Gastrocnemius medialis (tissue), 4 donors: ENCODE measurements at regions not wholly inside any gene's neighbourhood (a gene's known extent, or its start where the extent isn't known, plus 50 kb on each side); places are given as distances from the start of the nearest gene placed in this dataset.
"Not testable (repeated sequence)": the region's sequence is repeated elsewhere in the genome, so short reads cannot be mapped to it uniquely, and the experiment has no call there.

Experiments used
- ATAC-seq, 2 donors: fragments of 150-250 bp; one replicate each; pipeline ENCODE4 v1.9.1; 2016
- DNase-seq, 2 donors: peaks; one replicate each; pipeline ENCODE4 v3.0.0-alpha.2; 2019
- H3K27ac ChIP-seq, 4 donors: fragments of 200-600 bp; sonication (generic); 1 replicate in 1 of 4; 2 replicates in 3 of 4; pipeline ENCODE4 v1.5.1; 2016 to 2018; ENCODE audit warnings: mild to moderate bottlenecking in 2 of 4, moderate library complexity in 1 of 4
- H3K27me3 ChIP-seq, 3 donors: fragments of 200-600 bp; sonication (generic) in 2 of 3; 1 replicate in 1 of 3; 2 replicates in 2 of 3; pipeline versions ENCODE4 v1.5.1 to v1.6.0; 2016 to 2019; ENCODE audit warnings: mild to moderate bottlenecking in 1 of 3, moderate library complexity in 1 of 3
- H3K36me3 ChIP-seq, 2 donors: fragments of 200-600 bp; sonication (generic) in 1 of 2; one replicate each; pipeline ENCODE4 v1.5.1; 2017 to 2018
- H3K4me1 ChIP-seq, 2 donors: fragments of 200-600 bp; sonication (generic) in 1 of 2; one replicate each; pipeline ENCODE4 v1.5.1; 2016 to 2017; ENCODE audit warnings: mild to moderate bottlenecking in 2 of 2
- H3K4me3 ChIP-seq, 4 donors: fragments of 200-600 bp; sonication (generic) in 3 of 4; 1 replicate in 1 of 4; 2 replicates in 3 of 4; pipeline ENCODE4 v1.5.1; 2016 to 2019; ENCODE audit warnings: mild to moderate bottlenecking in 2 of 4
- H3K9me3 ChIP-seq, 3 donors: fragments of 200-600 bp; sonication (generic) in 2 of 3; 1 replicate in 1 of 3; 2 replicates in 2 of 3; pipeline ENCODE4 v1.5.1; 2016 to 2019
- POLR2A ChIP-seq, 2 donors: fragments of 450-650 bp; IDR thresholded peaks; one replicate each; pipeline ENCODE4 v1.6.1; 2017; ENCODE audit warnings: antibody characterized with exemption in 2 of 2, mild to moderate bottlenecking in 2 of 2, moderate library complexity in 2 of 2
- in situ Hi-C, 4 donors: fragments of 200-750 bp; cut with MboI; loops; one replicate each; pipeline versions ENCODE4 v1.15.0 to v1.8.0; 2017; ENCODE audit warnings: low sequenced_read_pairs in 4 of 4
- intact Hi-C: fragments of 100-400 bp; cut with DNase I; formaldehyde crosslinking; loops from one replicate; pipeline ENCODE4 v1.15.1; 2023; ENCODE audit warnings: low total_unique reads
- TF ChIP-seq, protein P1 (sequence below), 5 experiments: fragments of 450-650 bp in 3 of 5; fragments of 200-600 bp in 2 of 5; sonication (generic) in 2 of 5; IDR thresholded peaks in 4 of 5; conservative IDR thresholded peaks in 1 of 5; 1 replicate in 4 of 5; 2 replicates in 1 of 5; pipeline ENCODE4 v1.5.1; 2016 to 2019; ENCODE audit warnings: antibody characterized with exemption in 5 of 5, mild to moderate bottlenecking in 3 of 5, moderate library complexity in 3 of 5

- Histone ChIP-seq H3K9me3 (no peaks in the 10 kb centered on the region), H3K4me1 (no peaks in the 10 kb centered on the region), H3K27ac (no peak overlapping the region), H3K4me3 (no peak overlapping the region), H3K27me3 (no peaks in the 10 kb centered on the region), H3K36me3 (no peaks in the 10 kb centered on the region)
- DNase-seq, result no peak
- in situ Hi-C loops, result no loop called here
- ATAC-seq, result no peak
- intact Hi-C loops, result no loop called here
- no peak for TF ChIP-seq POLR2A (IDR thresholded peaks at IDR 0.05)
- TF ChIP-seq, protein P1, sequence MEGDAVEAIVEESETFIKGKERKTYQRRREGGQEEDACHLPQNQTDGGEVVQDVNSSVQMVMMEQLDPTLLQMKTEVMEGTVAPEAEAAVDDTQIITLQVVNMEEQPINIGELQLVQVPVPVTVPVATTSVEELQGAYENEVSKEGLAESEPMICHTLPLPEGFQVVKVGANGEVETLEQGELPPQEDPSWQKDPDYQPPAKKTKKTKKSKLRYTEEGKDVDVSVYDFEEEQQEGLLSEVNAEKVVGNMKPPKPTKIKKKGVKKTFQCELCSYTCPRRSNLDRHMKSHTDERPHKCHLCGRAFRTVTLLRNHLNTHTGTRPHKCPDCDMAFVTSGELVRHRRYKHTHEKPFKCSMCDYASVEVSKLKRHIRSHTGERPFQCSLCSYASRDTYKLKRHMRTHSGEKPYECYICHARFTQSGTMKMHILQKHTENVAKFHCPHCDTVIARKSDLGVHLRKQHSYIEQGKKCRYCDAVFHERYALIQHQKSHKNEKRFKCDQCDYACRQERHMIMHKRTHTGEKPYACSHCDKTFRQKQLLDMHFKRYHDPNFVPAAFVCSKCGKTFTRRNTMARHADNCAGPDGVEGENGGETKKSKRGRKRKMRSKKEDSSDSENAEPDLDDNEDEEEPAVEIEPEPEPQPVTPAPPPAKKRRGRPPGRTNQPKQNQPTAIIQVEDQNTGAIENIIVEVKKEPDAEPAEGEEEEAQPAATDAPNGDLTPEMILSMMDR (IDR thresholded peaks at IDR 0.05 in 4 of 5, conservative IDR thresholded peaks at IDR 0.05 in 1 of 5), result no peak
Observed at GRCh38 chr5:118478852-118479251, 509.5 kb downstream of the DTWD2 start.

GRCh38 chr5:118468085-118468484 is 520.3 kb downstream of the DTWD2 start:
- Histone ChIP-seq H3K9me3 (no peaks in the 10 kb centered on the region), H3K36me3 (no peaks in the 10 kb centered on the region), H3K27me3 (no peaks in the 10 kb centered on the region), H3K4me1 (no peaks in the 10 kb centered on the region), H3K4me3 (no peak overlapping the region), H3K27ac (no peak overlapping the region)
- TF ChIP-seq POLR2A (IDR thresholded peaks at IDR 0.05), result no peak
- TF ChIP-seq, protein P1 (IDR thresholded peaks at IDR 0.05 in 4 of 5, conservative IDR thresholded peaks at IDR 0.05 in 1 of 5), result no peak
- in situ Hi-C loops, result no loop called here
- ATAC-seq (no peak), DNase-seq (no peak)
- intact Hi-C loops, result no loop called here

- in situ Hi-C loops (no loop called here), intact Hi-C loops (no loop called here)
- H3K27me3 ChIP-seq, result no peaks in the 10 kb centered on the region
- H3K36me3 ChIP-seq, result no peaks in the 10 kb centered on the region
- ATAC-seq (no peak), DNase-seq (no peak)
- H3K4me1 ChIP-seq, result no peaks in the 10 kb centered on the region
- TF ChIP-seq, protein P1 (IDR thresholded peaks at IDR 0.05 in 4 of 5, conservative IDR thresholded peaks at IDR 0.05 in 1 of 5), result no peak
- TF ChIP-seq POLR2A (IDR thresholded peaks at IDR 0.05), result no peak
- no peak overlapping the region for H3K27ac ChIP-seq
- H3K9me3 ChIP-seq, result no peaks in the 10 kb centered on the region
- H3K4me3 ChIP-seq, result no peak overlapping the region
Observed at GRCh38 chr5:118467103-118467502, 521.2 kb downstream of the DTWD2 start.

- no peaks in the 10 kb centered on the region for H3K4me1 ChIP-seq
- ATAC-seq, result no peak
- in situ Hi-C loops, result no loop called here
Observed at GRCh38 chr5:118466418-118466817, 521.9 kb downstream of the DTWD2 start.

DNA sequence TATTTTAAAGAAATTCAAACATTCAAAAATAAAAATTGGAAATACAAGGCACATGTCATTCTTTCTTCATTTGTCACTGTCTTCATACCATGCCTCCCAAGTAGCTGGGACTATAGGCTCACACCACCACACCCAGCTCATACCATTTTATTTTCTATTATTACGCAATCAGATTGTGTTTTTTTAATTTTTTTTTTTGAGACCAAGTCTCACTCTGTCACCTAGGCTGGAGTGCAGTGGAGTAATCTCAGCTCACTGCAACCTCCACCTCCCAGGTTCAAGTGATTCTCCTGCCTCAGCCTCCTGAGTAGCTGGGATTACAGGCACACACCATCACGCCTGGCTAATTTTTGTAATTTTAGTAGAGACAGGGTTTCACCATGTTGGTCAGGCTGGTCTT is 526.1 kb downstream of the DTWD2 start:
- DNase-seq, H3K36me3 ChIP-seq, ATAC-seq, intact Hi-C loops, H3K9me3 ChIP-seq, H3K27me3 ChIP-seq, H3K4me3 ChIP-seq, H3K4me1 ChIP-seq, H3K27ac ChIP-seq, in situ Hi-C loops: not testable (repeated sequence)

More at GRCh38 chr5:118466418-118466817, 521.9 kb downstream of the DTWD2 start:
- DNase-seq, result no peak
- no peaks in the 10 kb centered on the region for H3K9me3 ChIP-seq
- no peak overlapping the region for H3K4me3 ChIP-seq
- H3K36me3 ChIP-seq, result no peaks in the 10 kb centered on the region
- H3K27ac ChIP-seq, result no peak overlapping the region
- TF ChIP-seq POLR2A (IDR thresholded peaks at IDR 0.05), result no peak
- TF ChIP-seq, protein P1 (IDR thresholded peaks at IDR 0.05 in 4 of 5, conservative IDR thresholded peaks at IDR 0.05 in 1 of 5), result no peak
- no peaks in the 10 kb centered on the region for H3K27me3 ChIP-seq
- intact Hi-C loops, result no loop called here
